ENCODE measurements at regions not wholly inside any gene's neighbourhood (a gene's known extent, or its start where the extent isn't known, plus 50 kb on each side); places are given as distances from the start of the nearest gene placed in this dataset.

DNA sequence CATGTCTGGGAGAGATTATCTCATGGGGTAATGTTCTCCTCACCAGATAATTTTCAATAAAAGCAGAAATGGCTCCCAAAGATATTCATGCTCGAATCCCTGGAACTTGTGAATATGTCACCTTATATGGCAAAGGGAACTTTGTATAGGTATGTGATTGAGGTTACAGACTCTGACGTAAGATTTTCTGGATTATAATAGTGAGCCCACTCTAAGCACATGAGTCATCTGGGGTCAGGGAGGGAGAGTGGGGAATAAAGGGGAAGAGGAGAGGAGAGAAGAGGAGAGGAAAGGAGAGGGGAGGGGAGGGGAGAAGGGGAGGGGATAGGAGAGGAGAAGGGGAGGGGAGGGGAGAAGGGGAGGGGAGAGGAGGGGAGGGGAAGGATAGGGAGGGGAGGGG lies 1193.9 kb downstream of the PLA2G4A start:
- TF ChIP-seq EZH2 (IDR thresholded peaks at IDR 0.05; ENCODE audit: low read depth, unreplicated experiment) (no peak), CTCF (conservative IDR thresholded peaks at IDR 0.05; ENCODE audit: low read depth in 2 of 2) (no peak), POLR2AphosphoS5 (IDR thresholded peaks at IDR 0.05; ENCODE audit: low read depth) (no peak), ZNF114 (CRISPR knock-in tag; IDR thresholded peaks at IDR 0.05) (no peak), EZH2phosphoT487 (IDR thresholded peaks at IDR 0.05; ENCODE audit: unreplicated experiment) (no peak), CREB1 (CRISPR knock-in tag; IDR thresholded peaks at IDR 0.05; ENCODE audit: low read depth) (no peak), NANOG (IDR thresholded peaks at IDR 0.05; ENCODE audit: borderline replicate concordance) (no peak), STAT1 (IDR thresholded peaks at IDR 0.05; ENCODE audit: unreplicated experiment) (no peak)
- TF ChIP-seq, protein P1, sequence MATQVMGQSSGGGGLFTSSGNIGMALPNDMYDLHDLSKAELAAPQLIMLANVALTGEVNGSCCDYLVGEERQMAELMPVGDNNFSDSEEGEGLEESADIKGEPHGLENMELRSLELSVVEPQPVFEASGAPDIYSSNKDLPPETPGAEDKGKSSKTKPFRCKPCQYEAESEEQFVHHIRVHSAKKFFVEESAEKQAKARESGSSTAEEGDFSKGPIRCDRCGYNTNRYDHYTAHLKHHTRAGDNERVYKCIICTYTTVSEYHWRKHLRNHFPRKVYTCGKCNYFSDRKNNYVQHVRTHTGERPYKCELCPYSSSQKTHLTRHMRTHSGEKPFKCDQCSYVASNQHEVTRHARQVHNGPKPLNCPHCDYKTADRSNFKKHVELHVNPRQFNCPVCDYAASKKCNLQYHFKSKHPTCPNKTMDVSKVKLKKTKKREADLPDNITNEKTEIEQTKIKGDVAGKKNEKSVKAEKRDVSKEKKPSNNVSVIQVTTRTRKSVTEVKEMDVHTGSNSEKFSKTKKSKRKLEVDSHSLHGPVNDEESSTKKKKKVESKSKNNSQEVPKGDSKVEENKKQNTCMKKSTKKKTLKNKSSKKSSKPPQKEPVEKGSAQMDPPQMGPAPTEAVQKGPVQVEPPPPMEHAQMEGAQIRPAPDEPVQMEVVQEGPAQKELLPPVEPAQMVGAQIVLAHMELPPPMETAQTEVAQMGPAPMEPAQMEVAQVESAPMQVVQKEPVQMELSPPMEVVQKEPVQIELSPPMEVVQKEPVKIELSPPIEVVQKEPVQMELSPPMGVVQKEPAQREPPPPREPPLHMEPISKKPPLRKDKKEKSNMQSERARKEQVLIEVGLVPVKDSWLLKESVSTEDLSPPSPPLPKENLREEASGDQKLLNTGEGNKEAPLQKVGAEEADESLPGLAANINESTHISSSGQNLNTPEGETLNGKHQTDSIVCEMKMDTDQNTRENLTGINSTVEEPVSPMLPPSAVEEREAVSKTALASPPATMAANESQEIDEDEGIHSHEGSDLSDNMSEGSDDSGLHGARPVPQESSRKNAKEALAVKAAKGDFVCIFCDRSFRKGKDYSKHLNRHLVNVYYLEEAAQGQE (IDR thresholded peaks at IDR 0.05; ENCODE audit: unreplicated experiment): no peak
- TF ChIP-seq, protein P2, sequence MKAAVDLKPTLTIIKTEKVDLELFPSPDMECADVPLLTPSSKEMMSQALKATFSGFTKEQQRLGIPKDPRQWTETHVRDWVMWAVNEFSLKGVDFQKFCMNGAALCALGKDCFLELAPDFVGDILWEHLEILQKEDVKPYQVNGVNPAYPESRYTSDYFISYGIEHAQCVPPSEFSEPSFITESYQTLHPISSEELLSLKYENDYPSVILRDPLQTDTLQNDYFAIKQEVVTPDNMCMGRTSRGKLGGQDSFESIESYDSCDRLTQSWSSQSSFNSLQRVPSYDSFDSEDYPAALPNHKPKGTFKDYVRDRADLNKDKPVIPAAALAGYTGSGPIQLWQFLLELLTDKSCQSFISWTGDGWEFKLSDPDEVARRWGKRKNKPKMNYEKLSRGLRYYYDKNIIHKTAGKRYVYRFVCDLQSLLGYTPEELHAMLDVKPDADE (IDR thresholded peaks at IDR 0.05): no peak

Data from GM23338 (cell line).